Glutamatergic neuron (in vitro differentiated cells): ENCODE measurements at regions not wholly inside any gene's neighbourhood (a gene's known extent, or its start where the extent isn't known, plus 50 kb on each side); places are given as distances from the start of the nearest gene placed in this dataset.

ENCODE experiments used
- DNase-seq: peaks from one replicate; pipeline ENCODE4 v3.0.0; 2022
- H3K27ac Mint-ChIP-seq: one replicate; pipeline ENCODE4 v1.8.0; 2020; ENCODE audit warnings: mild to moderate bottlenecking, mixed read lengths, inconsistent platforms; ENCODE audit not compliant: unreplicated experiment
- H3K27me3 Mint-ChIP-seq: one replicate; pipeline ENCODE4 v1.8.0; 2020; ENCODE audit warnings: mild to moderate bottlenecking, moderate library complexity, mixed read lengths, inconsistent platforms; ENCODE audit not compliant: unreplicated experiment
- H3K36me3 Mint-ChIP-seq: one replicate; pipeline ENCODE4 v1.8.0; 2020; ENCODE audit warnings: mild to moderate bottlenecking, mixed read lengths, inconsistent platforms; ENCODE audit not compliant: unreplicated experiment
- H3K4me1 Mint-ChIP-seq: one replicate; pipeline ENCODE4 v1.8.0; 2020; ENCODE audit warnings: mild to moderate bottlenecking, low read depth, mixed read lengths, inconsistent platforms; ENCODE audit not compliant: unreplicated experiment
- H3K4me3 Mint-ChIP-seq: one replicate; pipeline ENCODE4 v1.8.0; 2020; ENCODE audit warnings: mild to moderate bottlenecking, mixed read lengths, inconsistent platforms; ENCODE audit not compliant: unreplicated experiment
- H3K9me3 Mint-ChIP-seq: one replicate; pipeline ENCODE4 v1.8.0; 2020; ENCODE audit warnings: mild to moderate bottlenecking, moderate library complexity, mixed read lengths, inconsistent platforms; ENCODE audit not compliant: unreplicated experiment
- CTCF ChIP-seq: fragments of 200-600 bp; sonication (generic); IDR thresholded peaks from one replicate; pipeline ENCODE4 v1.5.0; 2021; ENCODE audit not compliant: partially characterized antibody, unreplicated experiment

GRCh38 chr4:162457071-162457865 lies 293.5 kb upstream of the FSTL5 start:
- TF ChIP-seq CTCF: no peak
- Mint-ChIP-seq H3K9me3 (no peaks in the 10 kb centered on the region), H3K4me3 (no peak overlapping the region), H3K4me1 (no peaks in the 10 kb centered on the region), H3K36me3 (no peaks in the 10 kb centered on the region), H3K27ac (no peak overlapping the region), H3K27me3 (no peaks in the 10 kb centered on the region)
- no peak for DNase-seq

- TF ChIP-seq CTCF: no peak
- DNase-seq: no peak
- Mint-ChIP-seq H3K9me3 (no peaks in the 10 kb centered on the region), H3K36me3 (no peaks in the 10 kb centered on the region), H3K4me3 (no peak overlapping the region), H3K27ac (no peak overlapping the region), H3K27me3 (no peaks in the 10 kb centered on the region), H3K4me1 (no peaks in the 10 kb centered on the region)
Measured at GRCh38 chr4:162456106-162456505, 292.3 kb upstream of the FSTL5 start.

- Mint-ChIP-seq H3K4me3 (no peak overlapping the region), H3K9me3 (no peaks in the 10 kb centered on the region), H3K27ac (no peak overlapping the region), H3K4me1 (no peaks in the 10 kb centered on the region), H3K36me3 (no peaks in the 10 kb centered on the region), H3K27me3 (no peaks in the 10 kb centered on the region)
- no peak for DNase-seq
- no peak for TF ChIP-seq CTCF
Measured at GRCh38 chr4:162450531-162451035, 286.8 kb upstream of the FSTL5 start.

GRCh38 chr4:162443510-162443909 lies 279.7 kb upstream of the FSTL5 start:
- Mint-ChIP-seq H3K4me1 (no peaks in the 10 kb centered on the region), H3K27ac (no peak overlapping the region), H3K9me3 (no peaks in the 10 kb centered on the region), H3K4me3 (no peak overlapping the region), H3K36me3 (no peaks in the 10 kb centered on the region), H3K27me3 (no peaks in the 10 kb centered on the region)
- no peak for TF ChIP-seq CTCF
- DNase-seq: no peak

GRCh38 chr4:162442128-162442527 lies 278.3 kb upstream of the FSTL5 start:
- H3K27ac Mint-ChIP-seq: no peak overlapping the region
- DNase-seq: no peak
- TF ChIP-seq CTCF: no peak
- no peaks in the 10 kb centered on the region for H3K36me3 Mint-ChIP-seq
- no peaks in the 10 kb centered on the region for H3K9me3 Mint-ChIP-seq
- no peak overlapping the region for H3K4me3 Mint-ChIP-seq
- no peaks in the 10 kb centered on the region for H3K4me1 Mint-ChIP-seq
- no peaks in the 10 kb centered on the region for H3K27me3 Mint-ChIP-seq
